Stimulated activated naive B cell treated with anti-CD40 and anti-IgM and Interleukin-4, amounts not matched to agents 10 μg/mL and 1 μg/mL and 100 μg/mL, for 72 hours (primary cell): ENCODE measurements at regions not wholly inside any gene's neighbourhood (a gene's known extent, or its start where the extent isn't known, plus 50 kb on each side); places are given as distances from the start of the nearest gene placed in this dataset.
A peak's percentile ranks its signal among the peaks of the same experiment; 100 is the strongest.
"Not testable (repeated sequence)": the region's sequence is repeated elsewhere in the genome, so short reads cannot be mapped to it uniquely, and the experiment has no call there.

ENCODE experiments used
- ATAC-seq, 2 donors: fragments of 150-1000 bp; cut with Tn5 transposase; replicated peaks; 2 replicates each; pipeline ENCODE4 v1.10.0; 2021; ENCODE audit warnings: moderate library complexity in 1 of 2
- DNase-seq: peaks from one replicate; pipeline ENCODE4 v3.0.0; 2021
- H3K27ac Mint-ChIP-seq: one replicate; pipeline ENCODE4 v1.8.0; 2022; ENCODE audit warnings: mild to moderate bottlenecking, mixed read lengths
- H3K27me3 Mint-ChIP-seq, 2 donors: one replicate each; pipeline ENCODE4 v1.8.0; 2022; ENCODE audit warnings: mixed read lengths in 2 of 2
- H3K36me3 Mint-ChIP-seq, 2 donors: one replicate each; pipeline ENCODE4 v1.8.0; 2022; ENCODE audit warnings: mixed read lengths in 2 of 2, mild to moderate bottlenecking in 1 of 2
- H3K4me1 Mint-ChIP-seq, 2 donors: one replicate each; pipeline ENCODE4 v1.8.0; 2022; ENCODE audit warnings: mixed read lengths in 2 of 2, mild to moderate bottlenecking in 1 of 2
- H3K4me3 Mint-ChIP-seq, 2 donors: one replicate each; pipeline ENCODE4 v1.8.0; 2022; ENCODE audit warnings: mild to moderate bottlenecking in 2 of 2, mixed read lengths in 2 of 2, moderate library complexity in 1 of 2
- H3K9me3 Mint-ChIP-seq, 2 donors: one replicate each; pipeline ENCODE4 v1.8.0; 2022; ENCODE audit warnings: mixed read lengths in 2 of 2, mild to moderate bottlenecking in 1 of 2

DNA sequence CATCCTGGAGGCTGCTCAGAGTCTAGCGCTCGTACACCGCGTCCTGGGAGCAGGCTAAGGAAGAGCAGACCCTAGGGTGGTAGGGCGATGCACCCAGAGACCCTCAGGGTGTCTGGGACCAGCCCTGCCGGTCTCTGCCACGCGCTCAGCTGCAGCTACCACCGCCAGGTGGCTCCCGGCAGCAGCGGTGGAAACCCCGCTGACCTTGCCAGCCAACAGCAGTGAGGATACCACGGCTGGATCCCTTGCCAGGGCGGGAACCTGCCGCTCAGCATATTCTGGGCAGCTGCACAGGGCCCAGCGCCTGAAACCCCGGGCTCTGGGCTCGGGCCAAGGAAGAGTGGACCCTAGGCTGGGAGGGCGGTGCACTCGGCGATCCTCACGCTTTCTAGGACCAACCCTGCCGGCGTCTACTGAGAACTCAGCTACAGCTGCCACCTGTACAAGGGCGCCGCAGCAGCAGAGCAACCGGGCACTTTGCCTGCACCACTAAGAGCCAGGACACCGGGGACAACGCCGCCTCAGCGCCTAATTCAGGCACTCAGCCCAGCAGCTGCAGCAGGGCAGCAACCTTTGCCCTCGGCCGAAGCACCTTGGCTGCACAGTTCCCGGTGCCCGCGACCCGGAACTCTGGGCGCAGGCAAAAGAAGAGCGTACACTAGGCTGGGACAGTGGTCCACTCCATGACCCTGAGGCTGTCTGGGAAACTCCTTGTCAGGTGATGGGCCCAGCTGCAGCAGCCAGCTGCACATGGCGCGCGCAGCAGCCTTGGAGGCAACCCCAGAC lies 80.8 kb downstream of the POTEB2 start:
- not testable (repeated sequence) for H3K27me3 Mint-ChIP-seq, H3K27ac Mint-ChIP-seq, H3K36me3 Mint-ChIP-seq, H3K4me3 Mint-ChIP-seq, H3K4me1 Mint-ChIP-seq, ATAC-seq, H3K9me3 Mint-ChIP-seq, DNase-seq

DNA sequence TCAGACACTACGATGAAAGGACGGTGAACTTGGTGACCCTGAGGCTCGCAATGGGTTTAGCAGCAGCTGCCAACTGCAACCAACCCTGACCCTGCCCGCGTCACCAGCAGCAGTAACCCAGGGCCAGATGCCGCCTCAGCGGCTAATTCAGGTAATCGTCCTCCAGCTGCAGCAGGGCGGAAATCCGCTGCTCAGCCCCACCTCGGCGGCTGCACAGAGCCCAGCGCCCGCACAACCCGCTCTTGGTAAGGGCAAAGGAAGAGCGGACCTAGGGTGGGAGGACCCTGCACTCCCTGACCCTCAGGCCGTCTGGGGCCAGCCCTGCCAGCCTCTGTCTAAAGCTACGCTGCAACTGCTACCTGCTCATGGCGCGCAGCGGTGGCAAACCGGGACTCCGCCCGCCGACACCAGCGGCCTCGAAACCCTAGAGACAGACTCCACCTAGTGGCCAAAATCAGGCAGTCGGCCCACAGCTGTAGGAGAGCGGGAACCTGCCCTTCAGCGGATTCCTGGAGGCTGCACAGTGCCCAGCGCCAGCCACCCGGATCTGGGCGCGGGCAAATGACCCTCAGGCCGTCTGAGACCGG lies 82.4 kb downstream of the POTEB2 start:
- H3K4me1 Mint-ChIP-seq, DNase-seq, H3K4me3 Mint-ChIP-seq, H3K36me3 Mint-ChIP-seq, H3K27ac Mint-ChIP-seq, H3K9me3 Mint-ChIP-seq, ATAC-seq, H3K27me3 Mint-ChIP-seq: not testable (repeated sequence)

DNA sequence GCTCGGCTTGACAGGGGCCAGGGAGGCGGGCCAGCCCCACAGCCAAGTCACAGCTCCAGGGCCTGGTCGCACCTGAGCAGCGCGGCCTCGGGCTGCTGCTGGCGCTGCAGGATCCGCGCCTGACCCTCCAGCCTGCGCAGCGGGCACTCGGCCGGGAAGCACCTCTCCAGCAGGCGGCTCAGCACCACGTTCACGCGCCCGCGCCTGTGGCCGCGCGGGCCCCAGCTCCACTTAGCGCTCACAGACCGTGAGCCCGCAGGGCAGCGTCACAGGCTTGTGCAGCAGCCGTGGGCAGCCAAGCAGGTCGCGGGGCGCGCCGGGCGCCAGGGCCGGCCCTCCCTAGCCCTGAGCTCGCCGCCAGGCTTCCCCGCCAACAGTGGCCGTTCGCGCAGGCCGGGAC lies 90.7 kb downstream of the POTEB2 start:
- not testable (repeated sequence) for H3K36me3 Mint-ChIP-seq, DNase-seq, H3K4me3 Mint-ChIP-seq, H3K4me1 Mint-ChIP-seq, H3K27me3 Mint-ChIP-seq, H3K27ac Mint-ChIP-seq, H3K9me3 Mint-ChIP-seq
- peak in 1 of 2 donors; percentile 27 for ATAC-seq

DNA sequence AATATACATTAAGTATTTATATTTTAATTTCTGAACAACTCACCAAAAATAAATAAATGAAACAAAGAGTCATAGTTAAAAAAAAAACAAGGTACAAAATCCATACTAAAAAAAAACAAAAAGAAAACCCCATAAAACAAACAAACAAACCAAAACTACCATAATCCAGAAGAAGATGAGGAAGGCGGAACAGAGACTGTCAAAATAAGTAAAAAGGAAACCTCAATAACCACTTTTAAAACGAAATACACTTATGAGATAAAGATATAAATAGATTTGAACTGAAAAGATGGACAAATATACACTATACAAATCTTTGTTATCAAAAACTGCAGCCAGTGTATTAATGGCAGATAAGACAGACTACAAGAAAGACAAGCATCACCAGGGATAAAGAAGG lies 98.2 kb downstream of the POTEB2 start:
- DNase-seq, ATAC-seq, H3K27ac Mint-ChIP-seq, H3K27me3 Mint-ChIP-seq, H3K4me1 Mint-ChIP-seq, H3K9me3 Mint-ChIP-seq, H3K4me3 Mint-ChIP-seq, H3K36me3 Mint-ChIP-seq: not testable (repeated sequence)

DNA sequence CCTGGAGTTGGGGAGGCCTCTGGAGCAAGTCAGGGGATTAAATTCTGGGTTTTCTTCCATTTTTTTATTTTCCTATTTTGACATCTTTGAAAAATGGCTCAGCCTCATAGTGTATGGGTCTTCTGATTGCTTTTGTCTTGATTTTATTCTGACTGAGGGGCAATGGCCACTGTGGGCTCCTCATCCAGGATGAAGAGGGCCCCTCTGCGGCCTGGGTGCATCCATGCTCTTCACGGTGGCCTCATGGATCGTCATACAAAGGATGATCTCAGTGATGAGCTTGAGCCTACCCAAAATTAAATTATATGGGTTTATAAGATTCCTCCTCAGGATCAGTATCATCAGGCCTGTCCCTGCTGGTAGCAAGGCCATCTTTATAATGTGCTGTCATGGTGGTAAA lies 103.7 kb downstream of the POTEB2 start:
- not testable (repeated sequence) for H3K4me1 Mint-ChIP-seq, DNase-seq, H3K27me3 Mint-ChIP-seq, H3K36me3 Mint-ChIP-seq, H3K27ac Mint-ChIP-seq, H3K9me3 Mint-ChIP-seq, ATAC-seq, H3K4me3 Mint-ChIP-seq

DNA sequence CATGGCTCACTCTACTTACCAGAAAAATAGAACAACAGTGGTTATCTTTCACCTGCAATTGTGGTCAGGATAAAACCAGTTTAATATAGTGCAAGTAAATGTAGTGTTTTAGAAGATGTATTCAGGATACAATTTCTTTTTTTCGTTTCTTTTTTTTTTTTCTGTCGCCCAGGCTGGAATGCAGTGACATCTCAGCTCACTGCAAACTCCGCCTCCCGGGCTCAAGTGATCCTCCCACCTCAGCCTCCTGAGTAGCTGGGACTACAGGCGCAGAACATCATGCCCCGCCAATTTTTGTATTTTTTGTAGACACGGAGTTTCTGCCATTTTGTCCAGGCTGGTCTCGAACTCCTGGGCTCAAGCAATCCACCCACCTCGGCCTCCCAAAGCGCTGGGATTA lies 109.7 kb downstream of the POTEB2 start:
- not testable (repeated sequence) for H3K27me3 Mint-ChIP-seq, H3K9me3 Mint-ChIP-seq, H3K4me3 Mint-ChIP-seq, ATAC-seq, DNase-seq, H3K4me1 Mint-ChIP-seq, H3K27ac Mint-ChIP-seq, H3K36me3 Mint-ChIP-seq

DNA sequence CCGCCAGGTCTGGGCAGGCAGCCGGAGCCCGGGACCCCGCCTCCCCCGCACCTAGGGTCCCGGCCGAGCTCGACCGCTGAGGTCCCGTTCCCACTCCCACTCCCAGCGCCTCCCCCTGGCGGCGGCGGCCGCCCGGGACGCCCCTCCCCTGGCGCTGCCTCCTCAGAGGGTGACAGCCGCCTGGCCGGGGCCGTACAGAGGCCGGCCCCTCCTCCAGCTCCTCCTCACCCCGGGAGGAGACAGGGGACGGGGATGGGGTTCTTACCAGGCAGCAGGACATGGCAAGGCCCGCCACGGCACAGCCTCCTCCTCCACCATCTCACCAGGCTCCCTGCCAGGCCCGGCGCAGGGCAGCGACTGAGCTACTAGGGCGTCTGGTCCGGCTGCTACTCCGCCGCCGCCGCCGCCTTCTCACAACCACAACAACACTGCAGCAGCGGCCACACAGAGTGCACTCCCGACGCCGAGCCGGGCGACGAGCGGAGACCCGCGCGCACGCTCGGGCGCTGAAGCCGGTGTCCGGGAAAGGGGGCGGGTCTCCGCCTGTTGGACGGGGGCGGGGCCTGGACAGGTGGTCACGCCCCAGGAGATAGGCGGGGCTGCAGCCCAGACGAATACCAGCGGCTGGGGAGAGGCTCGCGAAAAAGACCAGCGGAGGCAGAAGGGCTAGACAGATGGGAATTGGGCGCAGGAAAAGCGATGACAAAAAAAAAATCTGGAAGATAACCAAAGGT lies 110.3 kb downstream of the POTEB2 start:
- H3K27me3 Mint-ChIP-seq = not testable (repeated sequence)
- ATAC-seq = peak; percentile 63 to 71

DNA sequence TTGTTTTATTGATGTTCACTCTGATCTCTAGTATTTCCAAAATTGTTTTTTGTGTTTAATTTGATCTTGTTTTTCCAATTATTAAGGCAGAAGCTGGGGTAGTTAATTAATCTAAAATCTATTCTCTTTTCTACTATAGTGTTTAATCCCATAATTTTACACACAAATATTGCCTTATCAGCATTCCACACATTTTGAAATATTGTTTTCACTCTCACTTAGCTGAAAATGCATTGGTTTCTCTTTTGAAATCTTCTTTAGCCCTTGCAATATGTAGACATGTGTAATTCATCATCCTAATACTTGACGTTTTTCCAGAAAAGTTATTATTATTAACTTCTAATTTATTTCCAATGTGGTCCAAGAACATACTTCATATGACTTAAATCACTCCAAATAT lies 132.6 kb downstream of the POTEB2 start:
- H3K36me3 Mint-ChIP-seq, H3K4me1 Mint-ChIP-seq, H3K4me3 Mint-ChIP-seq, H3K9me3 Mint-ChIP-seq, H3K27me3 Mint-ChIP-seq, DNase-seq, H3K27ac Mint-ChIP-seq, ATAC-seq: not testable (repeated sequence)

More for the DNA sequence above, 110.3 kb downstream of the POTEB2 start:
- H3K4me3 Mint-ChIP-seq = peak overlapping the region; percentile 6 to 37
- not testable (repeated sequence) for H3K4me1 Mint-ChIP-seq, H3K9me3 Mint-ChIP-seq, H3K36me3 Mint-ChIP-seq, H3K27ac Mint-ChIP-seq
- DNase-seq = peak; percentile 8
